ENCODE measurements at regions not wholly inside any gene's neighbourhood (a gene's known extent, or its start where the extent isn't known, plus 50 kb on each side); places are given as distances from the start of the nearest gene placed in this dataset.

GRCh38 chr3:139131951-139132350 is 87.3 kb upstream of the PRR23C start:
- TF ChIP-seq CTCF (IDR thresholded peaks at IDR 0.05) (no peak), POLR2AphosphoS5 (IDR thresholded peaks at IDR 0.05) (no peak)

All from upper lobe of left lung (tissue), 4 donors.